ENCODE measurements at regions not wholly inside any gene's neighbourhood (a gene's known extent, or its start where the extent isn't known, plus 50 kb on each side); places are given as distances from the start of the nearest gene placed in this dataset.
"Not testable (repeated sequence)": the region's sequence is repeated elsewhere in the genome, so short reads cannot be mapped to it uniquely, and the experiment has no call there.

- H3K4me1 ChIP-seq (ENCODE audit: insufficient read depth, low read length), result no peaks in the 10 kb centered on the region
- H3K4me1 Mint-ChIP-seq, result no peaks in the 10 kb centered on the region
- peaks cover 22 to 44% (median 29%) of the 10 kb centered on the region in 5 donors for H3K9me3 Mint-ChIP-seq
- no peak overlapping the region for H3K4me3 ChIP-seq (ENCODE audit: low read length)
- no peaks in the 10 kb centered on the region for H3K36me3 ChIP-seq (ENCODE audit: insufficient read depth, low read length)
- ChIA-PET POLR2A (no interaction called here), CTCF (no interaction called here)
- H3K9me3 ChIP-seq (ENCODE audit: low read length), result no peaks in the 10 kb centered on the region
- H3K27me3 Mint-ChIP-seq, result no peaks in the 10 kb centered on the region
- DNase-seq, result no peak
- H3K36me3 Mint-ChIP-seq, result peaks cover 3 to 21% (median 5%) of the 10 kb centered on the region in 3 donors
- H3K27me3 ChIP-seq (ENCODE audit: insufficient read depth, low read length, poor library complexity, severe bottlenecking), result no peaks in the 10 kb centered on the region
- no peak overlapping the region for H3K27ac ChIP-seq (ENCODE audit: low read depth, low read length)
- H3K4me3 Mint-ChIP-seq, result no peak overlapping the region
- peak overlapping the region in 1 of 8 donors; percentile 41 for H3K27ac Mint-ChIP-seq
Measured at GRCh38 chr22:11629661-11630385, 3898.2 kb upstream of the OR11H1 start.

GRCh38 chr22:11630386-11631084, 3897.5 kb upstream of the OR11H1 start:
- DNase-seq; H3K4me3 Mint-ChIP-seq; H3K4me1 ChIP-seq (ENCODE audit: insufficient read depth, low read length); H3K27ac ChIP-seq (ENCODE audit: low read depth, low read length); CTCF ChIA-PET; H3K36me3 ChIP-seq (ENCODE audit: insufficient read depth, low read length); H3K4me1 Mint-ChIP-seq; H3K27me3 ChIP-seq (ENCODE audit: insufficient read depth, low read length, poor library complexity, severe bottlenecking); H3K27me3 Mint-ChIP-seq; H3K4me3 ChIP-seq (ENCODE audit: low read length); H3K9me3 ChIP-seq (ENCODE audit: low read length); POLR2A ChIA-PET: not testable (repeated sequence)
- peaks cover 15 to 37% (median 27%) of the 10 kb centered on the region in 5 donors for H3K9me3 Mint-ChIP-seq
- peaks cover 3 to 21% (median 5%) of the 10 kb centered on the region in 3 donors for H3K36me3 Mint-ChIP-seq
- H3K27ac Mint-ChIP-seq, result peak overlapping the region in 1 of 8 donors; percentile 41

All from CD8-positive, alpha-beta memory T cell (primary cell).